ENCODE measurements at regions not wholly inside any gene's neighbourhood (a gene's known extent, or its start where the extent isn't known, plus 50 kb on each side); places are given as distances from the start of the nearest gene placed in this dataset.

DNA sequence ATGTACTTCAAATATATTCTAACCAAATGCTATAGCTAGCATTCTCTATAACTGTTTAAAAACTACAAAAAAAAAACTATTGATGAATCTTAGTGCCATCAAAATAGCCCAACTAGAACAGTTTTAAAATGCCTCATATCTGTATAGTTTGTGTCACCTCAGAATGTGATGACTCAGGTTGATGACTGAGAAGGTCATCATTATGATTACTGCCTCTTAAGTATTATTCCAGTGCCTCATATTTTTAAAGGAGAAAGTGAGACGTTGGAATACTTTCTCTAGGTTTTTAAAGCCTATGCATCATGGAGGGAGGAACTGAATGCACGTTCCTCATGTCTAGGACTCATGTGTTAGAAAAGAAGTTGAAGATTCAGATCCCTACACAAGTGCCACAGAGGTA, 88.2 kb downstream of the TMA16 start:
- no peaks in the 10 kb centered on the region for H4K20me1 ChIP-seq (ENCODE audit: insufficient read depth)
- TF ChIP-seq MXI1 (conservative IDR thresholded peaks at IDR 0.05; ENCODE audit: poor library complexity, severe bottlenecking), result no peak
- TF ChIP-seq TAF1 (IDR thresholded peaks at IDR 0.05; ENCODE audit: low read depth), result no peak
- no peak for TF ChIP-seq RAD21 (conservative IDR thresholded peaks at IDR 0.05)
- no peak for TF ChIP-seq REST (IDR thresholded peaks at IDR 0.05; ENCODE audit: borderline replicate concordance)
- no peak for TF ChIP-seq EP300 (conservative IDR thresholded peaks at IDR 0.05; ENCODE audit: poor library complexity, severe bottlenecking)
- TF ChIP-seq EZH2 (IDR thresholded peaks at IDR 0.05; ENCODE audit: borderline replicate concordance, insufficient read depth, low read length, poor library complexity, severe bottlenecking), result no peak
- TF ChIP-seq POLR2AphosphoS5 (IDR thresholded peaks at IDR 0.05), result no peak
- TF ChIP-seq, protein P1, sequence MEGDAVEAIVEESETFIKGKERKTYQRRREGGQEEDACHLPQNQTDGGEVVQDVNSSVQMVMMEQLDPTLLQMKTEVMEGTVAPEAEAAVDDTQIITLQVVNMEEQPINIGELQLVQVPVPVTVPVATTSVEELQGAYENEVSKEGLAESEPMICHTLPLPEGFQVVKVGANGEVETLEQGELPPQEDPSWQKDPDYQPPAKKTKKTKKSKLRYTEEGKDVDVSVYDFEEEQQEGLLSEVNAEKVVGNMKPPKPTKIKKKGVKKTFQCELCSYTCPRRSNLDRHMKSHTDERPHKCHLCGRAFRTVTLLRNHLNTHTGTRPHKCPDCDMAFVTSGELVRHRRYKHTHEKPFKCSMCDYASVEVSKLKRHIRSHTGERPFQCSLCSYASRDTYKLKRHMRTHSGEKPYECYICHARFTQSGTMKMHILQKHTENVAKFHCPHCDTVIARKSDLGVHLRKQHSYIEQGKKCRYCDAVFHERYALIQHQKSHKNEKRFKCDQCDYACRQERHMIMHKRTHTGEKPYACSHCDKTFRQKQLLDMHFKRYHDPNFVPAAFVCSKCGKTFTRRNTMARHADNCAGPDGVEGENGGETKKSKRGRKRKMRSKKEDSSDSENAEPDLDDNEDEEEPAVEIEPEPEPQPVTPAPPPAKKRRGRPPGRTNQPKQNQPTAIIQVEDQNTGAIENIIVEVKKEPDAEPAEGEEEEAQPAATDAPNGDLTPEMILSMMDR (IDR thresholded peaks at IDR 0.05; ENCODE audit: poor library complexity, severe bottlenecking), result no peak
- TF ChIP-seq SMC3 (conservative IDR thresholded peaks at IDR 0.05; ENCODE audit: poor library complexity), result no peak

DNA sequence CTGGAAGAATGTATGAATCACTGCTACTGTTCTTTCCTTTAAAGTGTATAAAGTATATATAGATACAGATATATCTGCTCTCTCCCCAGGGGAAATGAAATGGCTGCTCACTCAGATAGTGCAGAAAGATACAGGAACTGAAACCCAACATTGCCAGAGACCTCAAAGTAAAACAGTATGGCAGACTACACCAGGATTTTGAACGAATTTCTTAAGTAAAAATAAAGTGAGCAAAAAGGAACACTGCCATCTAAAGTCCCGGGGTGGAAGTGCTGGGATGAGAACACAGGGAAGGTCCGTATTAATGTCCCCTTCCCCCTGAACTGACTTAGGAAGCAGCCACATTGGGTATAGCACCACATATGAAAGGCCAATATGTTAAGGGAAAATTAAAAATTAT, 93.4 kb downstream of the TMA16 start:
- no peaks in the 10 kb centered on the region for H4K20me1 ChIP-seq (ENCODE audit: insufficient read depth)
- H3K9me2 ChIP-seq (ENCODE audit: insufficient read depth, low read length), result no peaks in the 10 kb centered on the region
- no peaks in the 10 kb centered on the region for H3F3A ChIP-seq (ENCODE audit: insufficient read depth, low read length, poor library complexity, severe bottlenecking)
- H3K27me3 ChIP-seq (ENCODE audit: insufficient read depth, low read depth, low read length), result no peaks in the 10 kb centered on the region
- no peaks in the 10 kb centered on the region for H3K79me2 ChIP-seq (replicated peaks; ENCODE audit: insufficient read depth, low read length)
- no peaks in the 10 kb centered on the region for H3K9me3 ChIP-seq (ENCODE audit: low read length)
- H2AFZ ChIP-seq (ENCODE audit: low read depth, low read length), result no peak overlapping the region
- H3K27ac ChIP-seq (ENCODE audit: low read length), result no peak overlapping the region
- no peaks in the 10 kb centered on the region for H3K36me3 ChIP-seq (ENCODE audit: insufficient read depth, low read length)
- no peak overlapping the region for H3K9ac ChIP-seq (ENCODE audit: low read length)
- H3K4me2 ChIP-seq (ENCODE audit: low read length), result no peak overlapping the region
- no peak overlapping the region for H3K4me3 ChIP-seq (ENCODE audit: low read length)
- TF ChIP-seq TAF1 (IDR thresholded peaks at IDR 0.05; ENCODE audit: low read depth), result no peak
- TF ChIP-seq EP300 (conservative IDR thresholded peaks at IDR 0.05; ENCODE audit: poor library complexity, severe bottlenecking), result no peak
- no peak for TF ChIP-seq RAD21 (conservative IDR thresholded peaks at IDR 0.05)
- TF ChIP-seq REST (IDR thresholded peaks at IDR 0.05; ENCODE audit: borderline replicate concordance), result no peak
- TF ChIP-seq, protein P1 (IDR thresholded peaks at IDR 0.05; ENCODE audit: poor library complexity, severe bottlenecking), result no peak
- TF ChIP-seq MXI1 (conservative IDR thresholded peaks at IDR 0.05; ENCODE audit: poor library complexity, severe bottlenecking), result no peak
- no peak for TF ChIP-seq POLR2AphosphoS5 (IDR thresholded peaks at IDR 0.05)
- TF ChIP-seq SMC3 (conservative IDR thresholded peaks at IDR 0.05; ENCODE audit: poor library complexity), result no peak

More for the DNA sequence above, 88.2 kb downstream of the TMA16 start:
- Histone ChIP-seq H3K79me2 (replicated peaks; ENCODE audit: insufficient read depth, low read length) (no peaks in the 10 kb centered on the region), H3K4me3 (ENCODE audit: low read length) (no peak overlapping the region), H3K27ac (ENCODE audit: low read length) (no peak overlapping the region), H3K4me2 (ENCODE audit: low read length) (no peak overlapping the region), H3K9me3 (ENCODE audit: low read length) (no peaks in the 10 kb centered on the region), H2AFZ (ENCODE audit: low read depth, low read length) (no peak overlapping the region), H3K9me2 (ENCODE audit: insufficient read depth, low read length) (no peaks in the 10 kb centered on the region), H3K9ac (ENCODE audit: low read length) (no peak overlapping the region), H3K27me3 (ENCODE audit: insufficient read depth, low read depth, low read length) (no peaks in the 10 kb centered on the region), H3F3A (ENCODE audit: insufficient read depth, low read length, poor library complexity, severe bottlenecking) (no peaks in the 10 kb centered on the region), H3K36me3 (ENCODE audit: insufficient read depth, low read length) (no peaks in the 10 kb centered on the region)
